ENCODE measurements at regions not wholly inside any gene's neighbourhood (a gene's known extent, or its start where the extent isn't known, plus 50 kb on each side); places are given as distances from the start of the nearest gene placed in this dataset.

DNA sequence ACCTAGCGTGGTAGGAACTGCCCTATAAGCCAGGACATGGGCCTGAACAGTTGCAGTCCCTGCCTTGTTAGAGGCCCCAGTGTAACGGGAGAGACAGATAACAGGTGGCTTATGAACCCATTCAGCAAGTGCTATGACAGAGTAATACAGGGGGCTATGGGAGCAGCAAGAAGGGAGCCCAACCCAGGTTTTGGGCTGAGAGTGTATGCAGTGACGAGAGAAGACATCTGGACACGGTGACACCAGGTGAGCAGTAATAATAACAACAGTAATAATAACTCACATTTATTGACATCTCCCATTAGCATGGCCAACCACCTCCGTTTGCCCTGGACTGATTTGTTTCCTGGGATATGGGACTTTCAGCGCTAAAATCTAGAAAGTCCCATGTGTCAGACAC is 100.8 kb downstream of the IRX5 start:
- H3K4me1 ChIP-seq (ENCODE audit: control insufficient read depth, insufficient read depth, low read length) = no peaks in the 10 kb centered on the region
- DNase-seq (ENCODE audit: low read depth, low spot score) (no peak), ATAC-seq (no peak)
- ChIA-PET POLR2A (no interaction called here), CTCF (no interaction called here)
- H3K4me3 ChIP-seq (ENCODE audit: low read depth in 2 of 2, low read length in 2 of 2) = no peak overlapping the region
- intact Hi-C loops (cut with micrococcal nuclease; ENCODE audit: unreplicated experiment) (no loop called here), in situ Hi-C loops (cut with HindIII; ENCODE audit: low pct_unique_long_range_greater_than_20kb, low sequenced_read_pairs) (no loop called here)
- BruUV-seq (replicated peaks) = no TSS peak
- TF ChIP-seq, protein P1, sequence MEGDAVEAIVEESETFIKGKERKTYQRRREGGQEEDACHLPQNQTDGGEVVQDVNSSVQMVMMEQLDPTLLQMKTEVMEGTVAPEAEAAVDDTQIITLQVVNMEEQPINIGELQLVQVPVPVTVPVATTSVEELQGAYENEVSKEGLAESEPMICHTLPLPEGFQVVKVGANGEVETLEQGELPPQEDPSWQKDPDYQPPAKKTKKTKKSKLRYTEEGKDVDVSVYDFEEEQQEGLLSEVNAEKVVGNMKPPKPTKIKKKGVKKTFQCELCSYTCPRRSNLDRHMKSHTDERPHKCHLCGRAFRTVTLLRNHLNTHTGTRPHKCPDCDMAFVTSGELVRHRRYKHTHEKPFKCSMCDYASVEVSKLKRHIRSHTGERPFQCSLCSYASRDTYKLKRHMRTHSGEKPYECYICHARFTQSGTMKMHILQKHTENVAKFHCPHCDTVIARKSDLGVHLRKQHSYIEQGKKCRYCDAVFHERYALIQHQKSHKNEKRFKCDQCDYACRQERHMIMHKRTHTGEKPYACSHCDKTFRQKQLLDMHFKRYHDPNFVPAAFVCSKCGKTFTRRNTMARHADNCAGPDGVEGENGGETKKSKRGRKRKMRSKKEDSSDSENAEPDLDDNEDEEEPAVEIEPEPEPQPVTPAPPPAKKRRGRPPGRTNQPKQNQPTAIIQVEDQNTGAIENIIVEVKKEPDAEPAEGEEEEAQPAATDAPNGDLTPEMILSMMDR (IDR thresholded peaks at IDR 0.05) = no peak
- TF ChIP-seq POLR2AphosphoS5 (IDR thresholded peaks at IDR 0.05; ENCODE audit: low read depth, low read length) = no peak
- TF ChIP-seq SIN3A (IDR thresholded peaks at IDR 0.05; ENCODE audit: borderline replicate concordance, insufficient read depth, low read depth, low read length) = no peak
- TF ChIP-seq, protein P2, sequence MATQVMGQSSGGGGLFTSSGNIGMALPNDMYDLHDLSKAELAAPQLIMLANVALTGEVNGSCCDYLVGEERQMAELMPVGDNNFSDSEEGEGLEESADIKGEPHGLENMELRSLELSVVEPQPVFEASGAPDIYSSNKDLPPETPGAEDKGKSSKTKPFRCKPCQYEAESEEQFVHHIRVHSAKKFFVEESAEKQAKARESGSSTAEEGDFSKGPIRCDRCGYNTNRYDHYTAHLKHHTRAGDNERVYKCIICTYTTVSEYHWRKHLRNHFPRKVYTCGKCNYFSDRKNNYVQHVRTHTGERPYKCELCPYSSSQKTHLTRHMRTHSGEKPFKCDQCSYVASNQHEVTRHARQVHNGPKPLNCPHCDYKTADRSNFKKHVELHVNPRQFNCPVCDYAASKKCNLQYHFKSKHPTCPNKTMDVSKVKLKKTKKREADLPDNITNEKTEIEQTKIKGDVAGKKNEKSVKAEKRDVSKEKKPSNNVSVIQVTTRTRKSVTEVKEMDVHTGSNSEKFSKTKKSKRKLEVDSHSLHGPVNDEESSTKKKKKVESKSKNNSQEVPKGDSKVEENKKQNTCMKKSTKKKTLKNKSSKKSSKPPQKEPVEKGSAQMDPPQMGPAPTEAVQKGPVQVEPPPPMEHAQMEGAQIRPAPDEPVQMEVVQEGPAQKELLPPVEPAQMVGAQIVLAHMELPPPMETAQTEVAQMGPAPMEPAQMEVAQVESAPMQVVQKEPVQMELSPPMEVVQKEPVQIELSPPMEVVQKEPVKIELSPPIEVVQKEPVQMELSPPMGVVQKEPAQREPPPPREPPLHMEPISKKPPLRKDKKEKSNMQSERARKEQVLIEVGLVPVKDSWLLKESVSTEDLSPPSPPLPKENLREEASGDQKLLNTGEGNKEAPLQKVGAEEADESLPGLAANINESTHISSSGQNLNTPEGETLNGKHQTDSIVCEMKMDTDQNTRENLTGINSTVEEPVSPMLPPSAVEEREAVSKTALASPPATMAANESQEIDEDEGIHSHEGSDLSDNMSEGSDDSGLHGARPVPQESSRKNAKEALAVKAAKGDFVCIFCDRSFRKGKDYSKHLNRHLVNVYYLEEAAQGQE (IDR thresholded peaks at IDR 0.05; ENCODE audit: insufficient read depth in 1 of 2, low read depth in 2 of 2, low read length in 1 of 2) = no peak
- TF ChIP-seq TCF7L2 (IDR thresholded peaks at IDR 0.05; ENCODE audit: low read depth, low read length) = no peak
- no peaks in the 10 kb centered on the region for H3K36me3 ChIP-seq (ENCODE audit: control insufficient read depth, insufficient read depth, low read length)
- no peaks in the 10 kb centered on the region; the same call in 1 of the 2 replicates for H3K27me3 ChIP-seq (ENCODE audit: control insufficient read depth, insufficient read depth, low read length)
- no peaks in the 10 kb centered on the region for H3K9me3 ChIP-seq (ENCODE audit: control insufficient read depth, insufficient read depth, low read depth, low read length)
- no peak overlapping the region for H3K27ac ChIP-seq (ENCODE audit: low read length)

GRCh38 chr16:55033225-55034156 is 102.8 kb downstream of the IRX5 start:
- Histone ChIP-seq H3K27me3 (ENCODE audit: control insufficient read depth, insufficient read depth, low read length) (no peaks in the 10 kb centered on the region; the same call in 1 of the 2 replicates), H3K9me3 (ENCODE audit: control insufficient read depth, insufficient read depth, low read depth, low read length) (no peaks in the 10 kb centered on the region), H3K4me3 (ENCODE audit: low read depth in 2 of 2, low read length in 2 of 2) (no peak overlapping the region), H3K4me1 (ENCODE audit: control insufficient read depth, insufficient read depth, low read length) (no peaks in the 10 kb centered on the region), H3K36me3 (ENCODE audit: control insufficient read depth, insufficient read depth, low read length) (no peaks in the 10 kb centered on the region), H3K27ac (ENCODE audit: low read length) (no peak overlapping the region)
- CTCF ChIA-PET = interaction anchor here (0.7 kb wide), 1 partner anchor 1454 kb away, joined by 5 read pairs; no protein-coding TSS in a partner anchor
- in situ Hi-C loops (cut with HindIII; ENCODE audit: low pct_unique_long_range_greater_than_20kb, low sequenced_read_pairs) (no loop called here), intact Hi-C loops (cut with micrococcal nuclease; ENCODE audit: unreplicated experiment) (no loop called here)
- DNase-seq (ENCODE audit: low read depth, low spot score) = no peak
- ATAC-seq = no peak
- no TSS peak for BruUV-seq (replicated peaks)
- POLR2A ChIA-PET = no interaction called here
- TF ChIP-seq, protein P1 (IDR thresholded peaks at IDR 0.05) = no peak
- TF ChIP-seq, protein P2 (IDR thresholded peaks at IDR 0.05; ENCODE audit: insufficient read depth in 1 of 2, low read depth in 2 of 2, low read length in 1 of 2) = no peak
- TF ChIP-seq SIN3A (IDR thresholded peaks at IDR 0.05; ENCODE audit: borderline replicate concordance, insufficient read depth, low read depth, low read length) = no peak
- TF ChIP-seq TCF7L2 (IDR thresholded peaks at IDR 0.05; ENCODE audit: low read depth, low read length) = no peak
- TF ChIP-seq POLR2AphosphoS5 (IDR thresholded peaks at IDR 0.05; ENCODE audit: low read depth, low read length) = no peak

Data from Panc1 (cell line).